MM.1S (cell line): ENCODE measurements at regions not wholly inside any gene's neighbourhood (a gene's known extent, or its start where the extent isn't known, plus 50 kb on each side); places are given as distances from the start of the nearest gene placed in this dataset.

Experiments used
- DNase-seq: peaks from one replicate; pipeline ENCODE4 v3.0.0-alpha.2; 2015
- H2AFZ ChIP-seq: fragments of 300-600 bp; sonication (generic); 2 replicates; pipeline ENCODE4 v1.6.0; 2016; ENCODE audit warnings: antibody characterized with exemption, low read length
- H3F3A ChIP-seq: fragments of 300-600 bp; sonication (generic); 2 replicates; pipeline ENCODE4 v1.6.1; 2016; ENCODE audit warnings: mild to moderate bottlenecking, antibody characterized with exemption, low read length, moderate library complexity, mixed read lengths; ENCODE audit not compliant: insufficient read depth
- H3K27ac ChIP-seq: fragments of 300-600 bp; sonication (generic); 2 replicates; pipeline ENCODE4 v1.5.1; 2016; ENCODE audit warnings: mild to moderate bottlenecking, low read length
- H3K27me3 ChIP-seq: fragments of 300-600 bp; sonication (generic); replicated peaks from 2 replicates; pipeline ENCODE4 v1.6.0; 2016; ENCODE audit warnings: low read length; ENCODE audit not compliant: insufficient read depth
- H3K36me3 ChIP-seq: fragments of 300-600 bp; sonication (generic); replicated peaks from 2 replicates; pipeline ENCODE4 v1.6.1; 2016; ENCODE audit warnings: mild to moderate bottlenecking, low read length, mixed read lengths; ENCODE audit not compliant: insufficient read depth
- H3K4me1 ChIP-seq: fragments of 300-600 bp; sonication (generic); 2 replicates; pipeline ENCODE4 v1.6.1; 2016; ENCODE audit warnings: low read length, mixed read lengths
- H3K4me2 ChIP-seq: fragments of 300-600 bp; sonication (generic); 2 replicates; pipeline ENCODE4 v1.6.0; 2016; ENCODE audit warnings: low read depth, low read length
- H3K4me3 ChIP-seq: fragments of 300-600 bp; sonication (generic); 2 replicates; pipeline ENCODE4 v1.5.1; 2016; ENCODE audit warnings: low read length, mixed read lengths
- H3K79me2 ChIP-seq: fragments of 300-600 bp; sonication (generic); 2 replicates; pipeline ENCODE4 v1.6.1; 2016; ENCODE audit warnings: mixed run types, low read length, mixed read lengths
- H3K9ac ChIP-seq: fragments of 300-600 bp; sonication (generic); 2 replicates; pipeline ENCODE4 v1.6.1; 2016; ENCODE audit warnings: low read length, mixed read lengths
- H3K9me2 ChIP-seq: fragments of 300-600 bp; sonication (generic); replicated peaks from 2 replicates; pipeline ENCODE4 v1.6.1; 2016; ENCODE audit warnings: mild to moderate bottlenecking, low read length, mixed read lengths; ENCODE audit not compliant: insufficient read depth
- H3K9me3 ChIP-seq: fragments of 300-600 bp; sonication (generic); replicated peaks from 2 replicates; pipeline ENCODE4 v1.6.1; 2016; ENCODE audit warnings: mild to moderate bottlenecking, low read length, mixed read lengths; ENCODE audit not compliant: insufficient read depth
- H4K20me1 ChIP-seq: fragments of 300-600 bp; sonication (generic); 2 replicates; pipeline ENCODE4 v1.6.1; 2016; ENCODE audit warnings: mild to moderate bottlenecking, low read length, moderate library complexity, mixed read lengths; ENCODE audit not compliant: insufficient read depth
- EZH2 ChIP-seq: fragments of 300-600 bp; sonication (generic); optimal IDR thresholded peaks from 2 replicates; pipeline ENCODE3; 2017; ENCODE audit warnings: low read depth, mild to moderate bottlenecking, antibody characterized with exemption, low read length, mixed read lengths
- EZH2phosphoT487 ChIP-seq: fragments of 300-600 bp; sonication (generic); IDR thresholded peaks from 2 replicates; pipeline ENCODE4 v1.6.1; 2018; ENCODE audit warnings: antibody characterized with exemption, low read length
- TF ChIP-seq, protein P1 (sequence below): fragments of 300-600 bp; sonication (generic); IDR thresholded peaks from 2 replicates; pipeline ENCODE4 v1.5.1; 2016; ENCODE audit warnings: antibody characterized with exemption, low read length, mixed read lengths

DNA sequence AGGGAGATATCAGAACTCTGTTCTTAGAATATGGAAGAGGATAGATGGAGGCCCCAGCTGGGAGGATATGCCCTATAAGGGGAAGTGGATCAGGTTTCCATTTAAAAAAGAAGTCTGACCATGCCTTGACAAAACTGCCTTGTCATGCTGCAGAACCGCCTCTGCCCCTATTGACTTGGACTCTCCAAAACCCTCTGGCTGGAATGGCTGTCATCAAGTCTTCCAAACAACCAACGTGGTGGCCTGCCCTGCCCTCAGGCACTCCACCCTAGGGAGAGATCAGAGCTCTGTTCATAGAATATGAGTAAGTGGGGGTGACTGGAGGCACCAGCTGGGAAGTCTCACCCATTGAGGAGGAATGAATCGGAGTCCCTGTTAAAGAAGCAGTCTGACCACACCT lies 114.9 kb downstream of the VSIG4 start:
- peaks cover 17% of the 10 kb centered on the region for H3K4me1 ChIP-seq
- no peaks in the 10 kb centered on the region for H3K79me2 ChIP-seq
- no peak for DNase-seq
- H3K4me2 ChIP-seq: no peak overlapping the region
- H2AFZ ChIP-seq: no peak overlapping the region
- no peaks in the 10 kb centered on the region for H3K27me3 ChIP-seq
- H3K9me3 ChIP-seq: no peaks in the 10 kb centered on the region
- H3K9me2 ChIP-seq: no peaks in the 10 kb centered on the region
- no peak overlapping the region for H3K4me3 ChIP-seq
- H3K9ac ChIP-seq: no peak overlapping the region
- no peaks in the 10 kb centered on the region for H4K20me1 ChIP-seq
- no peak overlapping the region for H3K27ac ChIP-seq
- H3K36me3 ChIP-seq: no peaks in the 10 kb centered on the region
- no peak for TF ChIP-seq EZH2phosphoT487
- TF ChIP-seq, protein P1, sequence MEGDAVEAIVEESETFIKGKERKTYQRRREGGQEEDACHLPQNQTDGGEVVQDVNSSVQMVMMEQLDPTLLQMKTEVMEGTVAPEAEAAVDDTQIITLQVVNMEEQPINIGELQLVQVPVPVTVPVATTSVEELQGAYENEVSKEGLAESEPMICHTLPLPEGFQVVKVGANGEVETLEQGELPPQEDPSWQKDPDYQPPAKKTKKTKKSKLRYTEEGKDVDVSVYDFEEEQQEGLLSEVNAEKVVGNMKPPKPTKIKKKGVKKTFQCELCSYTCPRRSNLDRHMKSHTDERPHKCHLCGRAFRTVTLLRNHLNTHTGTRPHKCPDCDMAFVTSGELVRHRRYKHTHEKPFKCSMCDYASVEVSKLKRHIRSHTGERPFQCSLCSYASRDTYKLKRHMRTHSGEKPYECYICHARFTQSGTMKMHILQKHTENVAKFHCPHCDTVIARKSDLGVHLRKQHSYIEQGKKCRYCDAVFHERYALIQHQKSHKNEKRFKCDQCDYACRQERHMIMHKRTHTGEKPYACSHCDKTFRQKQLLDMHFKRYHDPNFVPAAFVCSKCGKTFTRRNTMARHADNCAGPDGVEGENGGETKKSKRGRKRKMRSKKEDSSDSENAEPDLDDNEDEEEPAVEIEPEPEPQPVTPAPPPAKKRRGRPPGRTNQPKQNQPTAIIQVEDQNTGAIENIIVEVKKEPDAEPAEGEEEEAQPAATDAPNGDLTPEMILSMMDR: no peak
- TF ChIP-seq EZH2: no peak
- H3F3A ChIP-seq: no peaks in the 10 kb centered on the region

DNA sequence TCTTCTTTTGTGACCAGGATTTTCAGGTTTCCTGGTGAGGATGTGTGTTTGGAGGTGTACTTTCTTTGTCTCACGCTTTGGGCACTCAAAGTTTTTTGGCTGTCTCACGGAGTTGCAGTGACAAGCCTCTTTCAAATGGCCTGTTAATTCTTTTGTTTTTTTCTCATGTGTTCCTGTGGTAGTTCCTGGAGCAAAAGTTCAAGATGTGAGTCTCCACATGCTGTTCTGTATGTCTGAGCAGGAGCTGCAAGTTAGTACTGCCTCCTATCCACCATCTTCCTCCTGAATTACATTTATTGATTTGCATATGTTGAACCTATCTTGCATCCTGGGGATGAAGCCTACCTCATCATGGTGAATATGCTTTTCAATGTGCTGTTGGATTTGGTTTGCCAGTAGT lies 118.5 kb downstream of the VSIG4 start:
- Histone ChIP-seq H4K20me1 (no peaks in the 10 kb centered on the region), H3K9me2 (no peaks in the 10 kb centered on the region), H3K9ac (no peak overlapping the region), H3K79me2 (no peaks in the 10 kb centered on the region), H3K9me3 (no peaks in the 10 kb centered on the region), H3K27me3 (no peaks in the 10 kb centered on the region), H3K36me3 (no peaks in the 10 kb centered on the region), H3K4me1 (peaks cover 10% of the 10 kb centered on the region), H3K27ac (no peak overlapping the region), H3K4me2 (no peak overlapping the region), H2AFZ (no peak overlapping the region), H3F3A (no peaks in the 10 kb centered on the region), H3K4me3 (no peak overlapping the region)
- no peak for DNase-seq
- no peak for TF ChIP-seq EZH2
- TF ChIP-seq EZH2phosphoT487: no peak
- TF ChIP-seq, protein P1: no peak

DNA sequence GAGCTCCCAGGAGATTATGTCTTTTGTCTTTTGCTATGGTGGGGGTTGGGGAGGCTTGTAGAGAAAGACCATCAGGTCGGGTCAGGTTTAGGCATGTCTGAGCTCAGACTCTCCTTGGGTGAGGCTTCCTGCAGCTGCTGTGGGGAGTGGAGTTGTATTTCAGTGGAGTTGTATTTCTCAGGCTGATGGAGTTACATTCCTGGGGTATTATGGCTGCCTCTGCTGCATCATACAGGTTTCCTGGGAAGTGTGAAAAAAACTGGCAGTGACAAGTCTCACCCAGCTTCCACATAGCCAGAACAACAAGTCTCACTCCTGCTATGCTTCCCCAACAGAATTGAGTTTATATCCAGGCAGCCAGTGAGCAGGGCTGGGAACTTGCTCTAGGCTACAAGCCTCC lies 119.3 kb downstream of the VSIG4 start:
- H4K20me1 ChIP-seq: no peaks in the 10 kb centered on the region
- H3K9me2 ChIP-seq: no peaks in the 10 kb centered on the region
- TF ChIP-seq EZH2phosphoT487 (no peak), EZH2 (no peak)
- TF ChIP-seq, protein P1: no peak
- no peaks in the 10 kb centered on the region for H3F3A ChIP-seq
- no peak for DNase-seq
- H3K9me3 ChIP-seq: no peaks in the 10 kb centered on the region
- H3K4me3 ChIP-seq: no peak overlapping the region
- H2AFZ ChIP-seq: no peak overlapping the region
- no peaks in the 10 kb centered on the region for H3K36me3 ChIP-seq
- H3K27me3 ChIP-seq: no peaks in the 10 kb centered on the region
- H3K9ac ChIP-seq: no peak overlapping the region
- H3K4me2 ChIP-seq: no peak overlapping the region
- no peaks in the 10 kb centered on the region for H3K79me2 ChIP-seq
- no peak overlapping the region for H3K27ac ChIP-seq
- H3K4me1 ChIP-seq: peaks cover 4% of the 10 kb centered on the region; the same call in 1 of the 2 replicates
